CD14-positive monocyte (primary cell): ENCODE measurements at regions not wholly inside any gene's neighbourhood (a gene's known extent, or its start where the extent isn't known, plus 50 kb on each side); places are given as distances from the start of the nearest gene placed in this dataset.

Experiments used
- DNase-seq, 3 donors: peaks; one replicate each; pipeline ENCODE4 v3.0.0-alpha.2; 2011 to 2022
- H2AFZ ChIP-seq: 2 replicates; pipeline ENCODE4 v1.6.0; 2012; ENCODE audit warnings: mild to moderate bottlenecking, low read depth, low read length, inconsistent platforms; ENCODE audit not compliant: insufficient read depth, poor library complexity, severe bottlenecking
- H3K27ac ChIP-seq, 2 donors: 1 replicate in 1 of 2; 2 replicates in 1 of 2; pipeline ENCODE4 v1.5.1; 2012 to 2013; ENCODE audit warnings: low read length in 2 of 2, control low read depth in 1 of 2, inconsistent platforms in 1 of 2, low read depth in 1 of 2, mild to moderate bottlenecking in 1 of 2
- H3K27me3 ChIP-seq, 2 donors: one replicate each; pipeline versions ENCODE4 v1.6.0 to v1.6.1; 2011 to 2013; ENCODE audit warnings: low read length in 2 of 2; ENCODE audit not compliant: control insufficient read depth in 2 of 2, insufficient read depth in 2 of 2
- H3K36me3 ChIP-seq, 2 donors: replicated peaks in 1 of 2; 1 replicate in 1 of 2; 2 replicates in 1 of 2; pipeline versions ENCODE4 v1.5.1 to v1.6.1; 2012 to 2013; ENCODE audit warnings: low read length in 2 of 2, control low read depth in 1 of 2, inconsistent platforms in 1 of 2, mild to moderate bottlenecking in 1 of 2; ENCODE audit not compliant: insufficient read depth in 2 of 2, control insufficient read depth in 1 of 2
- H3K4me1 ChIP-seq, 2 donors: 1 replicate in 1 of 2; 2 replicates in 1 of 2; pipeline versions ENCODE4 v1.5.1 to v1.6.1; 2012 to 2013; ENCODE audit warnings: low read length in 2 of 2, control low read depth in 1 of 2, inconsistent platforms in 1 of 2, mild to moderate bottlenecking in 1 of 2, moderate library complexity in 1 of 2; ENCODE audit not compliant: insufficient read depth in 2 of 2, control insufficient read depth in 1 of 2
- H3K4me2 ChIP-seq: replicated peaks from 2 replicates; pipeline ENCODE3; 2012; ENCODE audit warnings: low read length, moderate library complexity, mild to moderate bottlenecking; ENCODE audit not compliant: poor library complexity, severe bottlenecking; ENCODE audit errors: extremely low read depth
- H3K4me3 ChIP-seq, 3 experiments: fragments of 200-600 bp in 1 of 3; sonication (generic) in 1 of 3; replicated peaks in 1 of 3; 1 replicate in 2 of 3; 2 replicates in 1 of 3; pipeline ENCODE4 v1.5.1; 2011 to 2013; ENCODE audit warnings: low read length in 3 of 3, mild to moderate bottlenecking in 3 of 3, control low read depth in 2 of 3, low read depth in 2 of 3, inconsistent platforms in 1 of 3, moderate library complexity in 1 of 3
- H3K79me2 ChIP-seq: 2 replicates; pipeline ENCODE4 v1.6.0; 2012; ENCODE audit warnings: mild to moderate bottlenecking, control low read depth, inconsistent platforms, low read length, moderate library complexity; ENCODE audit not compliant: insufficient read depth
- H3K9ac ChIP-seq: 2 replicates; pipeline ENCODE4 v1.6.0; 2017; ENCODE audit warnings: low read length, mild to moderate bottlenecking; ENCODE audit not compliant: insufficient read depth, poor library complexity, severe bottlenecking
- H3K9me3 ChIP-seq, 2 donors: replicated peaks in 1 of 2; 1 replicate in 1 of 2; 2 replicates in 1 of 2; pipeline versions ENCODE4 v1.5.1 to v1.6.1; 2012 to 2013; ENCODE audit warnings: low read length in 2 of 2, control low read depth in 1 of 2; ENCODE audit not compliant: control insufficient read depth in 1 of 2, insufficient read depth in 1 of 2
- H4K20me1 ChIP-seq: 2 replicates; pipeline ENCODE4 v1.6.0; 2012; ENCODE audit warnings: mild to moderate bottlenecking, low read length, control low read depth, moderate library complexity; ENCODE audit not compliant: insufficient read depth
- H3K27ac Mint-ChIP-seq, 7 donors: one replicate each; pipeline ENCODE4 v1.8.0; 2020; ENCODE audit warnings: mild to moderate bottlenecking in 7 of 7, mixed read lengths in 7 of 7, moderate library complexity in 6 of 7, inconsistent platforms in 2 of 7
- H3K27me3 Mint-ChIP-seq, 3 donors: one replicate each; pipeline ENCODE4 v1.8.0; 2021 to 2022; ENCODE audit warnings: low read depth in 3 of 3, mild to moderate bottlenecking in 3 of 3, mixed read lengths in 3 of 3, moderate library complexity in 3 of 3, inconsistent platforms in 1 of 3
- H3K36me3 Mint-ChIP-seq, 2 donors: one replicate each; pipeline ENCODE4 v1.8.0; 2020; ENCODE audit warnings: mixed read lengths in 2 of 2, inconsistent platforms in 1 of 2, mild to moderate bottlenecking in 1 of 2
- H3K4me1 Mint-ChIP-seq: one replicate; pipeline ENCODE4 v1.8.0; 2020; ENCODE audit warnings: mild to moderate bottlenecking, mixed read lengths
- H3K4me3 Mint-ChIP-seq, 2 donors: one replicate each; pipeline ENCODE4 v1.8.0; 2020; ENCODE audit warnings: mild to moderate bottlenecking in 2 of 2, mixed read lengths in 2 of 2, moderate library complexity in 1 of 2
- H3K9me3 Mint-ChIP-seq, 7 donors: one replicate each; pipeline ENCODE4 v1.8.0; 2020 to 2022; ENCODE audit warnings: mixed read lengths in 7 of 7, mild to moderate bottlenecking in 6 of 7, moderate library complexity in 6 of 7, inconsistent platforms in 2 of 7
- WGBS: methylation state at CpG from one replicate; pipeline ENCODE4 v1.1.5; 2013; ENCODE audit warnings: missing lambda C conversion rate; ENCODE audit not compliant: insufficient coverage; 5-methylcytosine and 5-hydroxymethylcytosine counted together
- intact Hi-C, 2 donors: fragments of 100-400 bp; cut with micrococcal nuclease; formaldehyde crosslinking; loops; one replicate each; pipeline versions ENCODE4 v1.15.0 to v1.15.1; 2023
- TF ChIP-seq, protein P1 (sequence below): fragments of 200-600 bp; IDR thresholded peaks from one replicate; pipeline ENCODE4 v1.8.0; 2022; ENCODE audit warnings: antibody characterized with exemption, mild to moderate bottlenecking

DNA sequence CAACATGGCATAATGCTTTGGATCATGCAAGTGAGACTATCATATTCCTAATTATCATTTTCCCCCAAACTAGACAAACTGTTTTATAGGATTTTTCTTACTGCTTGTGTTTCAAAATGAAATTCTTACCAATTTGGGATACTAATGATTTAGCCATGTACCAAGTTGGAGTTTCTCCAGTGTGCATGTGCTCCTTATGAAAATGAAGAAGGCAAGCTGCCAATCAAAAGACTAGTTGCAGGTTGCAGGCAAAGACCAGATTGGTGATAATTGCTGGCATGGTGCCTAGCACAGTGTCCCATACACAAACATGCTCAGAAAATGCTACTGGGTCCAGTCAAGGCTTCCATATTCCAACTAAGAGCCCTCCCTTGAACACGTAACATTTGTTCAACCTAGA, 771.8 kb upstream of the FANCL start:
- H4K20me1 ChIP-seq: no peaks in the 10 kb centered on the region
- intact Hi-C loops: no loop called here
- Mint-ChIP-seq H3K27ac (no peak overlapping the region), H3K36me3 (no peaks in the 10 kb centered on the region), H3K4me3 (no peak overlapping the region), H3K9me3 (peaks cover 0 to 13% (median 2%) of the 10 kb centered on the region in 7 donors), H3K27me3 (no peaks in the 10 kb centered on the region), H3K4me1 (no peaks in the 10 kb centered on the region)
- H3K27ac ChIP-seq: no peak overlapping the region
- H3K4me3 ChIP-seq: no peak overlapping the region
- H2AFZ ChIP-seq: no peak overlapping the region
- peaks cover 0 to 3% of the 10 kb centered on the region in 2 donors for H3K9me3 ChIP-seq
- no peak overlapping the region for H3K9ac ChIP-seq
- TF ChIP-seq, protein P1, sequence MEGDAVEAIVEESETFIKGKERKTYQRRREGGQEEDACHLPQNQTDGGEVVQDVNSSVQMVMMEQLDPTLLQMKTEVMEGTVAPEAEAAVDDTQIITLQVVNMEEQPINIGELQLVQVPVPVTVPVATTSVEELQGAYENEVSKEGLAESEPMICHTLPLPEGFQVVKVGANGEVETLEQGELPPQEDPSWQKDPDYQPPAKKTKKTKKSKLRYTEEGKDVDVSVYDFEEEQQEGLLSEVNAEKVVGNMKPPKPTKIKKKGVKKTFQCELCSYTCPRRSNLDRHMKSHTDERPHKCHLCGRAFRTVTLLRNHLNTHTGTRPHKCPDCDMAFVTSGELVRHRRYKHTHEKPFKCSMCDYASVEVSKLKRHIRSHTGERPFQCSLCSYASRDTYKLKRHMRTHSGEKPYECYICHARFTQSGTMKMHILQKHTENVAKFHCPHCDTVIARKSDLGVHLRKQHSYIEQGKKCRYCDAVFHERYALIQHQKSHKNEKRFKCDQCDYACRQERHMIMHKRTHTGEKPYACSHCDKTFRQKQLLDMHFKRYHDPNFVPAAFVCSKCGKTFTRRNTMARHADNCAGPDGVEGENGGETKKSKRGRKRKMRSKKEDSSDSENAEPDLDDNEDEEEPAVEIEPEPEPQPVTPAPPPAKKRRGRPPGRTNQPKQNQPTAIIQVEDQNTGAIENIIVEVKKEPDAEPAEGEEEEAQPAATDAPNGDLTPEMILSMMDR: no peak
- H3K4me2 ChIP-seq: no peak overlapping the region
- no CpG with 5 or more reads among the region's 1 CpG for WGBS
- no peak for DNase-seq
- no peaks in the 10 kb centered on the region for H3K27me3 ChIP-seq
- no peaks in the 10 kb centered on the region for H3K4me1 ChIP-seq
- no peaks in the 10 kb centered on the region for H3K79me2 ChIP-seq
- H3K36me3 ChIP-seq: no peaks in the 10 kb centered on the region

DNA sequence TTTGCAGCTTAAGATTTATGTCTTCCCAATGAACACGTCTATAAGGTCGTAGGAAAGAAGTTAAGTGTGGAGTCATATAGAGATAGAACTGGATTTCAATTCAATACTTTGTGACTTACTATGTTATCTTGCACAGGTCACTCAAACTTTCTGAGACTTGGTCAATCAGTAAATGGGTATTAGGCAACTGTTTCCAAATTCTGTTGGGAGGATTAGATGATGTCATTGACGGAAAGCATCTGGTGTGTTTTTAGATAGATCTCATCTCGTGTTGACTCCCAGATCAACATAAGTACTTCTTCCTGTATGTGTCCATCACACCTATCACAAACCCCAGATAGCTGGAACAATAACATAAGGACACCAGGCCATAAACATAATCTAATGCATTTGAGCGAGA, 771.1 kb upstream of the FANCL start:
- Histone ChIP-seq H3K36me3 (no peaks in the 10 kb centered on the region), H3K9ac (no peak overlapping the region), H4K20me1 (no peaks in the 10 kb centered on the region), H3K4me2 (no peak overlapping the region), H2AFZ (no peak overlapping the region), H3K27ac (no peak overlapping the region), H3K79me2 (no peaks in the 10 kb centered on the region), H3K27me3 (no peaks in the 10 kb centered on the region), H3K4me1 (no peaks in the 10 kb centered on the region), H3K4me3 (no peak overlapping the region), H3K9me3 (peaks cover 0 to 3% of the 10 kb centered on the region in 2 donors)
- TF ChIP-seq, protein P1: no peak
- Mint-ChIP-seq H3K27ac (no peak overlapping the region), H3K4me1 (no peaks in the 10 kb centered on the region), H3K27me3 (no peaks in the 10 kb centered on the region), H3K9me3 (peaks cover 0 to 13% (median 2%) of the 10 kb centered on the region in 7 donors), H3K4me3 (no peak overlapping the region), H3K36me3 (no peaks in the 10 kb centered on the region)
- DNase-seq: no peak
- WGBS: no CpG with 5 or more reads among the region's 5 CpGs
- intact Hi-C loops: no loop called here
